Activated CD8-positive, alpha-beta memory T cell treated with anti-CD3 and anti-CD28 coated beads for 36 hours (primary cell): ENCODE measurements at regions not wholly inside any gene's neighbourhood (a gene's known extent, or its start where the extent isn't known, plus 50 kb on each side); places are given as distances from the start of the nearest gene placed in this dataset.

ENCODE experiments used
- CTCF ChIA-PET: fragments of 350-600 bp; sonication (Branson Sonifier 250); formaldehyde crosslinking; loops from one replicate; lab custom pipeline; 2021; ENCODE audit warnings: antibody characterized with exemption; lab: Charles Lee
- POLR2A ChIA-PET: fragments of 350-600 bp; sonication (Branson Sonifier 250); formaldehyde crosslinking; loops from one replicate; lab custom pipeline; 2021; ENCODE audit warnings: antibody characterized with exemption; lab: Charles Lee

- CTCF ChIA-PET: no interaction called here
- POLR2A ChIA-PET: no interaction called here
These were observed 802.9 kb upstream of the ID2 start for GRCh38 chr2:7878786-7879482.

DNA sequence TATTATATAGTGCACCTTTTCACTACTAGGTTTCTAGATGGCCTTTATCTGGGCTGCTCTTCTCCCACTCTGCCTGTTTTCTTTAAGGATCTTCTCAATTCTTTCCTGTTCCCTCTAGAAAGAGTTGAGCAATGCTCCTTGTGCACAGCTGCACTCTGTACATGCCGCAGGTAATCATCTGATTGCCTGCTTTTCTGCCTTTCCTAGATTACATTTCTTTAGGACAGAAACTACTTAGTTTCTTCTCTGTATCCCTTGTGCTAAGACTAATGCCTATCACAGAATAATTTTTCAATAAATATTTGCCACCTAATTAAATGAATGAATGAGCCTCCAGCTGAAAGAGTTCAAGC, 802.4 kb upstream of the ID2 start:
- CTCF ChIA-PET: no interaction called here
- POLR2A ChIA-PET: no interaction called here

- ChIA-PET POLR2A (no interaction called here), CTCF (no interaction called here)
These were observed 801.7 kb upstream of the ID2 start for GRCh38 chr2:7880126-7880525.

GRCh38 chr2:7880566-7880965, 801.3 kb upstream of the ID2 start:
- ChIA-PET POLR2A (no interaction called here), CTCF (no interaction called here)

GRCh38 chr2:7881063-7881462, 800.8 kb upstream of the ID2 start:
- POLR2A ChIA-PET: no interaction called here
- CTCF ChIA-PET: no interaction called here

GRCh38 chr2:7881466-7881865, 800.4 kb upstream of the ID2 start:
- CTCF ChIA-PET: no interaction called here
- POLR2A ChIA-PET: no interaction called here

DNA sequence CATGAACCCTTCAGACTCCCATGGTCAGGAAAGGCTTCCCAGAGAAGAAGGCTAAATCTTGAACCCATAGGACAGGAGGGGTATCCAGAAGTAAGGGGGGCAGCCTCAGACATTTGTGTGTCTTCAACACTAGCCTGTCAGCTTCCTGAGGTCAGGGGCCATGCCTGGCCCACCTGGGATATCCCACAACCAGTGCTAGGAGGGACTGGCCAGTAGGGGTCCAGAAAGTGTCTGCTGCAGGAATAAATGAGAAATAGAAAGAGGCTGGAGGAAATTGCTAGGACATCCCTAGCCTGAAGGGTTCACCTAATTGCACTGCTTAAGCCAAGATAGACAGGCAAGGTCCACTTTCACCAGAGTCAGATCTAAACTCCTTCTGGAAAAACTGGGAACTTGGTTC, 799.6 kb upstream of the ID2 start:
- CTCF ChIA-PET: no interaction called here

DNA sequence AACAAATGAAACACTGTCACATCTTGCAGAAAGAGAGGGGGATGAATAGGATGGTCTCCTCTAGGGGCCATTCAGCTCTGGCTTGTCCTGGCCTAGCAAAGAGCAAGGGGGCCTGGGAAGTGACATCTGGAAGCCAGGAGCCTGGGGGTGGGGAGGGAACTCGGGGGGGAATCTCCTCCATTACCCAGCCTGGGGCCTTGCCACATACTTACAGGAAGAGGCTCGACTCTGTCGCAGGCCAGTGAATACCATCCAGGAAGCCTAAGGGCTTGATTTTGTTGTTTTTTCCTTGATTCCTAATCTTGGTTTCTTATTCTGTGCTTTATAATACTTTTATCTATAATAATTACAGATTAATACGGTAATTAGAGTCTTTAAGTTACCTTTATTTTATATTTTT, 797.5 kb upstream of the ID2 start:
- CTCF ChIA-PET: no interaction called here
- POLR2A ChIA-PET: no interaction called here

More for the DNA sequence above, 799.6 kb upstream of the ID2 start:
- POLR2A ChIA-PET: no interaction called here

GRCh38 chr2:7886666-7887065, 795.2 kb upstream of the ID2 start:
- ChIA-PET CTCF (no interaction called here), POLR2A (no interaction called here)

DNA sequence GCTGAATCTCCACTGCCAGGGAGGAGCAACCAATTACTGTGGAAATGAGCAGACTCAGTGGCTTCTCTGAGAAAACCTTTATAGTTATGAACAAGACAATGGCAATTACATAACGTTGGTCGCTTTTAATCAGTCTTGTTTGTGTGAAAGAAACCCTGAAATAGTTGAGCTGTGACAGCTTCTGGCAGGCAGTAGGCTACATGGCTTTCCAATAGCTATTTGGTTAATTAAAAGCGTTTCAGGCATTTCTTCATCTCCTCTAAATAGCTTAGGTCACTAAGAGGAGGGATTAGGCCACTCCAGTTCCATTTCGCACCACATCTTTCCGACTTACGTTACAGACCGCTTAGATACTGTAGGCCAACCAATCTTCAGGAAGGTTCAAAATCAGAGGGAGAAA, 794.4 kb upstream of the ID2 start:
- ChIA-PET CTCF (no interaction called here), POLR2A (no interaction called here)

DNA sequence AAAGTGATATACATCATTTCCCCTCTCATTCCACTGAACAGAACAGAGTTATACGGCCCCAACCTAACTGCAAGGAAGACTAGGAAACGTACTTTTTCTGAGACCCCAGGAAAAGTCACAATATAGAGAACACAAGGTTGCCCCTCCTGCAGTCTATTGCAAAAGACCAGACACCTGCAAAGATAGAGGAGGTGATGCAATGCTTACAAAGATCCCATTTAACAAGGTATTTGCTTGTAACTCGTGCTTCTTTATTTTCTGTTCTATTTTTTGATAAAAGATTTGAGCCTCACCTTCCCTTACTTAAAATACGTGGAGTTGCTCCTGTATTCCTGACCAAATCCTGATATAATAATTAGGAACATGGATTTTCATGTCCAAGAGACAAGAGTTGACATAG, 793.0 kb upstream of the ID2 start:
- CTCF ChIA-PET: no interaction called here

GRCh38 chr2:7891312-7891711, 790.5 kb upstream of the ID2 start:
- ChIA-PET CTCF (no interaction called here), POLR2A (no interaction called here)

More for the DNA sequence above, 793.0 kb upstream of the ID2 start:
- POLR2A ChIA-PET: no interaction called here

- CTCF ChIA-PET: no interaction called here
- POLR2A ChIA-PET: no interaction called here
These were observed 786.6 kb upstream of the ID2 start for GRCh38 chr2:7895289-7895688.

DNA sequence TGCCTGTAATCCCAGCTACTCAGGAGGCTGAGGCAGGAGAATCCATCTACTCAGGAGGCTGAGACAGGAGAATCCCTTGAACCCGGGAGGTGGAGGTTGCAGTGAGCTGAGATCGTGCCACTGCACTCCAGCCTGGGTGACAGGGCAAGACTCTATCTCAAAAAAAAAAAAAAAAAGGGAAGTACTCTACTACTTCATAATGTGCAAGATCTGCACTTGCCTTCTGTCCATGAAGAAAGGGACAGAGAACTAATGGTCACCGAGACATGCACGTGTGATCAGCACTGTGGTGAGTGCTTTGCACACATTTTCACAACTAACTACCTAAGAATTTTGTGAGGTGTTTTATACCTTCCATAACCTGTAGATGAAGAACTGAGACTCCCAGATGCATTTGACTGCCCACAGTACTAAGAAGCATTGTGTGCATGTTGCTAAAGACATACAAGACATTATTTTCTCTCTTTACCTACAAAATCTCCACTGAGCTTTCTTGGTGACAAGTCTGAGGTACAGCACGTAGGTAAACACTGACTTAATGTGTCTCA, 784.8 kb upstream of the ID2 start:
- CTCF ChIA-PET: interaction anchor here (0.7 kb wide), 1 partner anchor 31 kb away, joined by 4 read pairs; no protein-coding TSS in a partner anchor
- POLR2A ChIA-PET: no interaction called here

DNA sequence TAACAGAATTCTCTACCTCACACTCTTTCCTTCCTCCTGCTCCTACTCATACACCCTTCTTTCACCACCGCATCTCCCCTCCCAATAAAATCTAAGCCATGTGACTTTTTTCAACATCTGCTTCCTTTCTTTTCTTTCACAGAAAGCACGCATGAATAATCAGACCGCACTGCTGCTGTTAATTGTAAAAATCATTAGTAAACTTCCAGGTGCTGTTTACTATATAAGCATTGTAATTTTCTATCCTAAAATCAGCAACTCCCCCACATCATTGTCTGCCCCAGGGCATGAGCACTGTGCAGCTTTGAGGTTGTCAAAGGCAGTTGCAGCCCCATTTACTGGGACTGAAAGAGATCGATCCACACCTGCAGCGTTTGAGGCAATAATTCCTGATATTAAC, 782.6 kb upstream of the ID2 start:
- POLR2A ChIA-PET: no interaction called here
- CTCF ChIA-PET: no interaction called here

- POLR2A ChIA-PET: no interaction called here
- CTCF ChIA-PET: no interaction called here
These were observed 781.9 kb upstream of the ID2 start for GRCh38 chr2:7899923-7900322.

DNA sequence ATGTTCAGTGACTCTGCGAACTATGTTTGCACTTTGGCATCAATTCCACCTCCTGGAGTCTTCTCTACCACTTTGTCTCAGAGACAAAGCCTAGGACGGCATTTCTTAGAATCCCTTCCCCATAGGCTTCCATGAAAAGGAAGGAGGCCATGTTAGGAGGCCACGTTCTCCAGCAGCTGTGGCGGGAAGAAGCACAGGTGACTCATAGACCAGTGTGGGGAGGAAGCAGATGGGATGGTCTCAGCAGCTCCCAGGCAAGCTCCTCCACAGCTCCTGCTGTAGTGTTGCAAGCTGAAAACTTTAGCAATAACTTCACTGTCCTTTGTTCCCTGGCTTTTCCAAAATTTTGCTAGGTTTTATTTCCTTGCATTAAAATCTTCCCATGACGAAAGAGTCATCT, 781.3 kb upstream of the ID2 start:
- POLR2A ChIA-PET: no interaction called here
- CTCF ChIA-PET: no interaction called here

DNA sequence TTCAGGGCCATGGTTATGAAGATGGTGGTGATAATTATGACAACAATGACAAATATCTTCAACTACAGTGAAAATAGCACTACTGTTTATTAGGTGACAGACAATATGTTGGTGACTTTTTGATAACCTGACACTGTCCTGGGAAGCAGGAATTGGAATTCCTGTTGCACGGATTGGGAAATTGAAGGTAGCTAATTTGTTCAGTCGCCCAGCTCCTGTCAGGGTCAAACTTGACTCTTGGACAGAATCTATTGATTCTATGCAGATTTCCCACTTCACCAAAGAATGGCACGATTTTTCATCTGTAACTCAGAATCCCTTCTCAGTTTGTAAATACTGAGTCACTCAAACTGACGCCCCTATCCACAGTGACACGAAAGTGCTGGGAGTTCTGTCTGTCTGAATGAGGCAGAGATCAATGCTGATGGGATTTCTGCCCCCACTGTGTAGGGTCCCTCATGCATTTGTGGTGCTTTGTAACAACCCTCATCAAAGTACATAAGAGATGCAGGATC, 779.5 kb upstream of the ID2 start:
- POLR2A ChIA-PET: no interaction called here
- CTCF ChIA-PET: no interaction called here

GRCh38 chr2:7904319-7904718, 777.5 kb upstream of the ID2 start:
- ChIA-PET CTCF (no interaction called here), POLR2A (no interaction called here)

DNA sequence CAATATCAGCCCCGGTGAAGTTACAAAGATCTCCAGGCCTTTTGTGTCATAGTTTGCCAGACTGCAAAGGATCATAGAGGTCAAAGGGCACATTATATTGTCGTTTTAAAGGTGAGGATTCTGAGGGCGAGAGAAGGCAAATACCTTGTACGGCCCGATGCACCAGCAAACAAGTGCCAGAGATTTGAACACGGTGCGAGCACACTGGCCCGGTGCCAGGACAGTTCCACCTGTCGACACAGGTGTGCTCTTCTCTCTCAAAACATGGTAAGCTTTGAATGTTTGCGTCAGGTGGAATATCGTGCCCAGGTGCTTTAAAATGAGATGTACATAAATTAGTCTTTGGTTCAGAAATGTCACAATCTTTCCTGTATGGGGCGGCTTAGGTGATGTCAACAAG, 776.1 kb upstream of the ID2 start:
- POLR2A ChIA-PET: no interaction called here
- CTCF ChIA-PET: no interaction called here

GRCh38 chr2:7906431-7906830, 775.4 kb upstream of the ID2 start:
- CTCF ChIA-PET: no interaction called here
- POLR2A ChIA-PET: no interaction called here

- ChIA-PET CTCF (interaction anchor here (0.6 kb wide), 1 partner anchor 470 kb away, joined by 3 read pairs; no protein-coding TSS in a partner anchor), POLR2A (no interaction called here)
These were observed 774.8 kb upstream of the ID2 start for GRCh38 chr2:7907041-7907440.
